Peyer's patch (tissue), 4 donors: ENCODE measurements at regions not wholly inside any gene's neighbourhood (a gene's known extent, or its start where the extent isn't known, plus 50 kb on each side); places are given as distances from the start of the nearest gene placed in this dataset.

Experiments used
- CTCF ChIP-seq, 6 experiments: fragments of 450-650 bp in 4 of 6; fragments of 200-600 bp in 2 of 6; sonication (generic) in 1 of 6; IDR thresholded peaks; one replicate each; pipeline ENCODE4 v1.5.1; 2017 to 2019; ENCODE audit warnings: antibody characterized with exemption in 6 of 6, mild to moderate bottlenecking in 3 of 6, moderate library complexity in 1 of 6
- POLR2A ChIP-seq, 2 donors: fragments of 450-650 bp; IDR thresholded peaks; one replicate each; pipeline ENCODE4 v1.5.1; 2017; ENCODE audit warnings: antibody characterized with exemption in 2 of 2, mild to moderate bottlenecking in 2 of 2, moderate library complexity in 2 of 2

- TF ChIP-seq POLR2A (IDR thresholded peaks at IDR 0.05) (no peak), CTCF (IDR thresholded peaks at IDR 0.05) (no peak)
Measured at GRCh38 chr9:32873553-32873952, 90.2 kb downstream of the TMEM215 start.
